ENCODE measurements at regions not wholly inside any gene's neighbourhood (a gene's known extent, or its start where the extent isn't known, plus 50 kb on each side); places are given as distances from the start of the nearest gene placed in this dataset.

DNA sequence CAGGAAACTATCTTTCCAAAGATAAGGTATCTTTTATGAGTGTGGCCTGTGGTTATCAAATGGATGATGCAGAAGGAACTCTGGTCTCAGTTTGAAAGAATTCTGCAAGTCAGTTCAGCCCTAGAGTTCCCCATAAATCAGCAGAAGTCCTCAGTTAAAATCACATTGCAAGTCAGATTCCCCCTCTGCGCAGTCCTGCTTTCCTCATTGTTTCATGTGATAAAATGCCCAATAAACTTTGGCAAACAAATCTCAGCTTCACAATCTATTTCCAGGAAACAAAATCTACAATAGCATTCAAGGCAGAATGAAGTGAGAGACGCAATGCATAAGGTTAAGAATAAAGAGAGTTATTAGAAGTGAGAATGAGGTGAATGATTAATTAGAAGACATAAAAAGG lies 216.3 kb upstream of the KLHL1 start:
- TF ChIP-seq, protein P1, sequence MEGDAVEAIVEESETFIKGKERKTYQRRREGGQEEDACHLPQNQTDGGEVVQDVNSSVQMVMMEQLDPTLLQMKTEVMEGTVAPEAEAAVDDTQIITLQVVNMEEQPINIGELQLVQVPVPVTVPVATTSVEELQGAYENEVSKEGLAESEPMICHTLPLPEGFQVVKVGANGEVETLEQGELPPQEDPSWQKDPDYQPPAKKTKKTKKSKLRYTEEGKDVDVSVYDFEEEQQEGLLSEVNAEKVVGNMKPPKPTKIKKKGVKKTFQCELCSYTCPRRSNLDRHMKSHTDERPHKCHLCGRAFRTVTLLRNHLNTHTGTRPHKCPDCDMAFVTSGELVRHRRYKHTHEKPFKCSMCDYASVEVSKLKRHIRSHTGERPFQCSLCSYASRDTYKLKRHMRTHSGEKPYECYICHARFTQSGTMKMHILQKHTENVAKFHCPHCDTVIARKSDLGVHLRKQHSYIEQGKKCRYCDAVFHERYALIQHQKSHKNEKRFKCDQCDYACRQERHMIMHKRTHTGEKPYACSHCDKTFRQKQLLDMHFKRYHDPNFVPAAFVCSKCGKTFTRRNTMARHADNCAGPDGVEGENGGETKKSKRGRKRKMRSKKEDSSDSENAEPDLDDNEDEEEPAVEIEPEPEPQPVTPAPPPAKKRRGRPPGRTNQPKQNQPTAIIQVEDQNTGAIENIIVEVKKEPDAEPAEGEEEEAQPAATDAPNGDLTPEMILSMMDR (conservative IDR thresholded peaks at IDR 0.05): no peak
- TF ChIP-seq EZH2 (IDR thresholded peaks at IDR 0.05; ENCODE audit: low read depth): no peak

Measured in PC-9 (cell line).